SK-N-SH (cell line): ENCODE measurements at regions not wholly inside any gene's neighbourhood (a gene's known extent, or its start where the extent isn't known, plus 50 kb on each side); places are given as distances from the start of the nearest gene placed in this dataset.

Source experiments
- CTCF ChIA-PET: fragments of 300-600, 350-600 bp; formaldehyde crosslinking; extraction: SDS; loops from one replicate; lab custom pipeline; 2021; lab: Yijun Ruan, JAX
- POLR2A ChIA-PET: fragments of 350-600 bp; sonication (Branson Sonifier 250); formaldehyde crosslinking; extraction: SDS; loops from one replicate; lab custom pipeline; 2020; ENCODE audit warnings: antibody characterized with exemption, inconsistent platforms; lab: Yijun Ruan, JAX
- DNase-seq: peaks from one replicate; pipeline ENCODE4 v3.0.0; 2012
- H2AFZ ChIP-seq: fragments of 200-600 bp; sonication (generic); 2 replicates; pipeline ENCODE4 v1.8.1; 2016; ENCODE audit warnings: antibody characterized with exemption, mild to moderate bottlenecking, low read depth
- H3F3A ChIP-seq: fragments of 200-600 bp; sonication (generic); replicated peaks from 2 replicates; pipeline ENCODE3; 2016; ENCODE audit warnings: antibody characterized with exemption, mild to moderate bottlenecking; ENCODE audit not compliant: insufficient read depth
- H3K27ac ChIP-seq, 2 experiments: fragments of 200-500 bp in 1 of 2; fragments of 200-600 bp in 1 of 2; sonication (Bioruptor generic) in 1 of 2; sonication (generic), shearing (Covaris generic) in 1 of 2; 2 replicates each; pipeline versions ENCODE4 v1.5.1 to v1.6.1; 2014 to 2016; ENCODE audit warnings: low read depth in 2 of 2, inconsistent platforms in 1 of 2, low read length in 1 of 2, mild to moderate bottlenecking in 1 of 2, mixed read lengths in 1 of 2
- H3K27me3 ChIP-seq: fragments of 200-600 bp; sonication (generic), shearing (Covaris generic); 2 replicates; pipeline ENCODE4 v1.6.1; 2016; ENCODE audit warnings: mixed run types; ENCODE audit not compliant: insufficient read depth
- H3K36me3 ChIP-seq, 2 experiments: fragments of 200-500 bp in 1 of 2; fragments of 200-600 bp in 1 of 2; sonication (Bioruptor generic) in 1 of 2; sonication (generic) in 1 of 2; replicated peaks in 1 of 2; 2 replicates each; pipeline versions ENCODE3 to v1.5.1; 2014 to 2016; ENCODE audit warnings: low read length in 1 of 2, mild to moderate bottlenecking in 1 of 2; ENCODE audit not compliant: insufficient read depth in 2 of 2, control insufficient read depth in 1 of 2
- H3K4me1 ChIP-seq, 2 experiments: fragments of 200-500 bp in 1 of 2; fragments of 200-600 bp in 1 of 2; sonication (Bioruptor generic) in 1 of 2; sonication (generic), shearing (Covaris generic) in 1 of 2; 2 replicates each; pipeline versions ENCODE4 v1.5.1 to v1.6.1; 2014 to 2016; ENCODE audit warnings: low read depth in 1 of 2, low read length in 1 of 2, mixed run types in 1 of 2; ENCODE audit not compliant: insufficient read depth in 2 of 2, control insufficient read depth in 1 of 2
- H3K4me2 ChIP-seq: fragments of 200-600 bp; sonication (generic), shearing (Covaris generic); 2 replicates; pipeline ENCODE4 v1.6.1; 2017; ENCODE audit warnings: mixed run types
- H3K4me3 ChIP-seq, 2 experiments: fragments of 200-500 bp in 1 of 2; fragments of 200-600 bp in 1 of 2; sonication (Bioruptor generic) in 1 of 2; sonication (generic), shearing (Covaris generic) in 1 of 2; 2 replicates each; pipeline versions ENCODE4 v1.5.1 to v1.8.1; 2014 to 2016; ENCODE audit warnings: low read depth in 2 of 2, inconsistent platforms in 1 of 2, low read length in 1 of 2, mild to moderate bottlenecking in 1 of 2, mixed read lengths in 1 of 2, moderate library complexity in 1 of 2
- H3K79me2 ChIP-seq: fragments of 200-600 bp; sonication (generic); 2 replicates; pipeline ENCODE4 v1.8.1; 2017; ENCODE audit warnings: mild to moderate bottlenecking; ENCODE audit not compliant: insufficient read depth
- H3K9ac ChIP-seq: fragments of 200-600 bp; sonication (generic); 2 replicates; pipeline ENCODE4 v1.6.1; 2017; ENCODE audit warnings: mixed run types
- H3K9me2 ChIP-seq: fragments of 200-600 bp; sonication (generic); 2 replicates; pipeline ENCODE4 v1.6.1; 2017; ENCODE audit warnings: mixed run types
- H3K9me3 ChIP-seq: fragments of 200-600 bp; sonication (generic); 2 replicates; pipeline ENCODE4 v1.6.1; 2017; ENCODE audit warnings: mixed run types, mild to moderate bottlenecking, moderate library complexity
- H4K20me1 ChIP-seq: fragments of 200-600 bp; sonication (generic); 2 replicates; pipeline ENCODE4 v1.6.1; 2017; ENCODE audit warnings: mild to moderate bottlenecking, mixed run types; ENCODE audit not compliant: insufficient read depth
- EP300 ChIP-seq, 2 experiments: IDR thresholded peaks; 2 replicates each; pipeline versions ENCODE4 v1.4.0 to v1.6.1; 2012; ENCODE audit warnings: borderline replicate concordance in 1 of 2, low read depth in 1 of 2, low read length in 1 of 2
- EZH2phosphoT487 ChIP-seq: fragments of 200-600 bp; sonication (generic); IDR thresholded peaks from 2 replicates; pipeline ENCODE4 v1.6.1; 2017; ENCODE audit warnings: low read depth, mixed run types, mild to moderate bottlenecking, antibody characterized with exemption, moderate library complexity, borderline replicate concordance
- FOSL2 ChIP-seq: IDR thresholded peaks from 2 replicates; pipeline ENCODE4 v1.4.0; 2012; ENCODE audit warnings: low read depth, mild to moderate bottlenecking, moderate library complexity, borderline replicate concordance
- FOXM1 ChIP-seq: IDR thresholded peaks from 2 replicates; pipeline ENCODE4 v1.4.0; 2012; ENCODE audit warnings: low read depth, mild to moderate bottlenecking
- GABPA ChIP-seq: IDR thresholded peaks from 2 replicates; pipeline ENCODE4 v1.4.0; 2012; ENCODE audit warnings: low read depth, mild to moderate bottlenecking
- JUND ChIP-seq: IDR thresholded peaks from 2 replicates; pipeline ENCODE4 v1.4.0; 2012
- NFIC ChIP-seq: IDR thresholded peaks from 2 replicates; pipeline ENCODE4 v1.4.0; 2012; ENCODE audit warnings: borderline replicate concordance
- NRF1 ChIP-seq: IDR thresholded peaks from 2 replicates; pipeline ENCODE4 v1.6.1; 2012; ENCODE audit warnings: low read depth, mild to moderate bottlenecking, low read length
- POLR2AphosphoS5 ChIP-seq: IDR thresholded peaks from 2 replicates; pipeline ENCODE4 v1.6.1; 2012; ENCODE audit warnings: low read depth, low read length
- SMC3 ChIP-seq: IDR thresholded peaks from 2 replicates; pipeline ENCODE4 v1.6.1; 2012; ENCODE audit warnings: low read depth, low read length, improper control_type of control experiment
- TAF1 ChIP-seq: IDR thresholded peaks from 2 replicates; pipeline ENCODE4 v1.6.1; 2012; ENCODE audit warnings: low read depth, mild to moderate bottlenecking, low read length, moderate library complexity, borderline replicate concordance
- TCF12 ChIP-seq: IDR thresholded peaks from 2 replicates; pipeline ENCODE4 v1.4.0; 2012
- WGBS: methylation state at CpG from one replicate; pipeline ENCODE4 v1.1.6; 2017; ENCODE audit warnings: low lambda C conversion rate; 5-methylcytosine and 5-hydroxymethylcytosine counted together
- TF ChIP-seq, protein P1 (sequence below): IDR thresholded peaks from 2 replicates; pipeline ENCODE4 v1.4.0; 2012; ENCODE audit warnings: low read depth

DNA sequence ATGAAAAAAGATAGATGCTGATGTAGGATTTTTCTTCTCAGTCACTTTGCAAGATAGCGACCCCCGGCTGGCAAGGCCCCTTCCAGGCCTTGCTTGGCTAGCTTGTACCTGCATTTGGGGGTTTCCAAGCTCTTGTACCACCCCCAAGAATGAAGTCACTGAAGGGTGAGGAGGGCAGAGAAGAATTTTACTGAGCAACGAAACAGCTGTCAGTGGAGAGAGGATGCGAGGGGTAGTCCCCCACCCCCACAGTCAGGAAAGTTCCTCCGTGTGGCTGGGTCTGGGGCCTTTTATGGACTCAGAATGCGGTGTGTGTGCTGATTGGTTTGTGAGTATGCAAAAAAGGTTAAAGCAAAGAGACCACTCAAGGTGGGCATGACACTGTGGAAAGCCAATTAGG, 382.0 kb downstream of the GPD2 start:
- WGBS = 50% methylated on average over 6 of the region's 6 CpGs
- ChIA-PET CTCF (no interaction called here), POLR2A (no interaction called here)

DNA sequence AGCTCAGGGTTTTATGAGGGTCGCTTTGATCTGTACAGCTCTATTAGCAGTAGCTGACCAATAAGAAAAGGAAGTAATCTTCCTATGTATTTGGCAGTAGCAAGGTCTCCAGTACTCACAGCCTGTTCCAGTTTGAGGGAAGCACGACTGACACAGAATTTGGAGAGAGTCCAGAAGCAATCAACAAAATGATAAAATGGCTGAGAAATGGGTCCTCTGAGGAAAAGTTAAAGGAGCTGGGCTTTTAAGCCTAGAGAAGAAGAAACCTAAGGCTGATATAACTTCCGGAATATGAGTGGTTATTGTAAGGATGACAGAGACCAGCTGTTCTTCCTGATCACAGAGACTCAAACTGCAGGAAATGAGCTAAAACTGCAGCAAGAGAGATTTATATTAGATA, 382.8 kb downstream of the GPD2 start:
- 9% methylated on average over 3 of the region's 3 CpGs for WGBS
- H3K9ac ChIP-seq = no peak overlapping the region
- no peaks in the 10 kb centered on the region for H3K9me2 ChIP-seq
- H3K36me3 ChIP-seq = no peaks in the 10 kb centered on the region
- no peak overlapping the region for H3K4me2 ChIP-seq
- no peak overlapping the region for H2AFZ ChIP-seq
- no peaks in the 10 kb centered on the region for H3K9me3 ChIP-seq
- no peak overlapping the region for H3K27ac ChIP-seq
- H3K4me3 ChIP-seq = no peak overlapping the region
- H3K4me1 ChIP-seq = no peaks in the 10 kb centered on the region; a peak in 1 of 4 replicates
- H3K79me2 ChIP-seq = no peaks in the 10 kb centered on the region
- no peaks in the 10 kb centered on the region for H3K27me3 ChIP-seq
- CTCF ChIA-PET = no interaction called here
- H3F3A ChIP-seq = no peaks in the 10 kb centered on the region
- POLR2A ChIA-PET = no interaction called here
- no peak for TF ChIP-seq GABPA
- no peaks in the 10 kb centered on the region for H4K20me1 ChIP-seq
- no peak for DNase-seq

More for the DNA sequence above, 382.0 kb downstream of the GPD2 start:
- Histone ChIP-seq H3K27me3 (no peaks in the 10 kb centered on the region), H3K36me3 (no peaks in the 10 kb centered on the region), H3K9ac (no peak overlapping the region), H3F3A (no peaks in the 10 kb centered on the region), H3K27ac (no peak overlapping the region), H4K20me1 (no peaks in the 10 kb centered on the region), H2AFZ (no peak overlapping the region), H3K9me2 (no peaks in the 10 kb centered on the region), H3K4me2 (no peak overlapping the region), H3K4me3 (no peak overlapping the region), H3K9me3 (no peaks in the 10 kb centered on the region), H3K79me2 (no peaks in the 10 kb centered on the region), H3K4me1 (no peaks in the 10 kb centered on the region; a peak in 1 of 4 replicates)
- TF ChIP-seq TCF12 = no peak
- no peak for TF ChIP-seq TAF1
- TF ChIP-seq, protein P1, sequence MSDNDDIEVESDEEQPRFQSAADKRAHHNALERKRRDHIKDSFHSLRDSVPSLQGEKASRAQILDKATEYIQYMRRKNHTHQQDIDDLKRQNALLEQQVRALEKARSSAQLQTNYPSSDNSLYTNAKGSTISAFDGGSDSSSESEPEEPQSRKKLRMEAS = no peak
- no peak for TF ChIP-seq EZH2phosphoT487
- no peak for TF ChIP-seq EP300 (IDR thresholded peaks at IDR 0.05; ENCODE audit: borderline replicate concordance in 1 of 2, low read depth in 1 of 2, low read length in 1 of 2)
- TF ChIP-seq FOXM1 = no peak
- no peak for DNase-seq

DNA sequence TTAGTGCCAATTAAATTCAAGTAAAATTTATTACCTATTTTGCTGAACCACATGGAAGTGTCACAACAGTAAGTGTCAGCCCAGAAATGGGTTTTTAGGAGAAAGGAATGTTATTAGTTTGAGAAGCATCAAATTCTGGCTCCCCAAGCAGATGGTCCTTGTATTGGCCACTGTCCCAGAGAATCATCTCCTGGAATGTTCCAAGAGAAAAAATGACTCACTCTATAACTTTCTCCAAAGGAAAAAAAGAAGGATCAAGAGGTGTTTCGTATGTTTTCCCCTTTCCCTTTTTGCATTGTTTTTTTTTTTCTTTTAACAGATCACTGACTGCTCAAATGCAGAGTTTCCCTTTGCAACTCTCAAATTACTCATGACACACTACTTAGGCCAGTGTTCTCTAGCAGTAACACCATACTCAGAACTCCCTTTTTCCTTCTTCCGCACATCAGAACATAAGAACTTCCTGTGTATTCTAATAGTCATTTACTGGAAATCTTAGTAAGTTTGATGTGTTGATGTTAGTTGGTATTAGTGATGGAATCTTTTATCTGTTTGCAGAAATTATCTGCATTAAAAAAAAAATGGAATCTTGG, 390.3 kb downstream of the GPD2 start:
- Histone ChIP-seq H3K9ac (no peak overlapping the region), H3K79me2 (no peaks in the 10 kb centered on the region), H3K9me3 (0 out of 2 replicates have a peak, but pooled peaks cover 4% of the 10 kb centered on the region), H3K4me2 (peak overlapping the region; percentile 37; the same call in 1 of the 2 replicates), H3K4me3 (no peak overlapping the region), H3F3A (peaks cover 7% of the 10 kb centered on the region), H4K20me1 (no peaks in the 10 kb centered on the region), H3K27ac (no peak overlapping the region), H3K36me3 (no peaks in the 10 kb centered on the region), H3K4me1 (no peaks in the 10 kb centered on the region), H2AFZ (no peak overlapping the region), H3K27me3 (no peaks in the 10 kb centered on the region), H3K9me2 (no peaks in the 10 kb centered on the region)
- WGBS = 49% methylated on average over 2 of the region's 2 CpGs
- TF ChIP-seq EP300 (IDR thresholded peaks at IDR 0.05; ENCODE audit: borderline replicate concordance in 1 of 2, low read depth in 1 of 2, low read length in 1 of 2) (0 out of 4 replicates have a peak, but pooled peaks of 1 of the 2 experiments have one; percentile 8), SMC3 (no peak), TAF1 (no peak), POLR2AphosphoS5 (no peak), NFIC (peak; percentile 57; the same call in 1 of the 2 replicates), FOSL2 (peak; percentile 52; the same call in 1 of the 2 replicates), JUND (no peak; the same call in 1 of the 2 replicates), NRF1 (no peak), TCF12 (peak; percentile 47)
- TF ChIP-seq, protein P1 = 0 out of 2 replicates have a peak, but pooled peaks have one; percentile 31
- no peak for DNase-seq
- POLR2A ChIA-PET = no interaction called here
- CTCF ChIA-PET = no interaction called here
